Prostate gland (tissue), 2 donors: ENCODE measurements at regions not wholly inside any gene's neighbourhood (a gene's known extent, or its start where the extent isn't known, plus 50 kb on each side); places are given as distances from the start of the nearest gene placed in this dataset.

Experiments
- POLR2AphosphoS5 ChIP-seq: sonication (generic); formaldehyde crosslinking; IDR thresholded peaks from one replicate; pipeline ENCODE4 v1.6.1; 2017; ENCODE audit warnings: antibody characterized with exemption
- TF ChIP-seq, protein P1 (sequence below), 4 experiments: fragments of 200-600 bp in 2 of 4; fragments of 450-650 bp in 2 of 4; sonication (generic) in 2 of 4; IDR thresholded peaks; 1 replicate in 3 of 4; 2 replicates in 1 of 4; pipeline ENCODE4 v1.5.1; 2016 to 2019; ENCODE audit warnings: antibody characterized with exemption in 4 of 4, mild to moderate bottlenecking in 2 of 4, moderate library complexity in 2 of 4

DNA sequence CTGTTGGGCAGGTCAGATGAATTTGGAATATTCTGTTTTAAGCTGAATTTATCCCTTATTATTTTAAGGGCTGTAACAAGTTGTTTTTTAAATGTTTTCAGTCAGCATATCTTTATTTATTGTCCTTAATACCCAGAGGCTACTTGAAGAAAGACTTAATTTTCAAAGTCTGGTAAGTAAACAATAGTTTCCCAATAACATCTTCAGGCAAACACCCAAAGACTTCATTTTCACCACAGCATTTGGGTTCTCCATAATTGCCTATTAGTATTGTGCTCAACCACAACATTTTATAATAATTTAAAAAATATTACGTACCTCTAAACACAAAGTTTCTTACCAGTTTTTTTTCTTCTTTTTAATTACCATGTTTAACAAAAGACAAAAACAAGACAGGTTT is 60.0 kb upstream of the MKLN1 start:
- TF ChIP-seq, protein P1, sequence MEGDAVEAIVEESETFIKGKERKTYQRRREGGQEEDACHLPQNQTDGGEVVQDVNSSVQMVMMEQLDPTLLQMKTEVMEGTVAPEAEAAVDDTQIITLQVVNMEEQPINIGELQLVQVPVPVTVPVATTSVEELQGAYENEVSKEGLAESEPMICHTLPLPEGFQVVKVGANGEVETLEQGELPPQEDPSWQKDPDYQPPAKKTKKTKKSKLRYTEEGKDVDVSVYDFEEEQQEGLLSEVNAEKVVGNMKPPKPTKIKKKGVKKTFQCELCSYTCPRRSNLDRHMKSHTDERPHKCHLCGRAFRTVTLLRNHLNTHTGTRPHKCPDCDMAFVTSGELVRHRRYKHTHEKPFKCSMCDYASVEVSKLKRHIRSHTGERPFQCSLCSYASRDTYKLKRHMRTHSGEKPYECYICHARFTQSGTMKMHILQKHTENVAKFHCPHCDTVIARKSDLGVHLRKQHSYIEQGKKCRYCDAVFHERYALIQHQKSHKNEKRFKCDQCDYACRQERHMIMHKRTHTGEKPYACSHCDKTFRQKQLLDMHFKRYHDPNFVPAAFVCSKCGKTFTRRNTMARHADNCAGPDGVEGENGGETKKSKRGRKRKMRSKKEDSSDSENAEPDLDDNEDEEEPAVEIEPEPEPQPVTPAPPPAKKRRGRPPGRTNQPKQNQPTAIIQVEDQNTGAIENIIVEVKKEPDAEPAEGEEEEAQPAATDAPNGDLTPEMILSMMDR (IDR thresholded peaks at IDR 0.05): no peak
- no peak for TF ChIP-seq POLR2AphosphoS5
